Non-pigmented ciliary epithelial cell (primary cell): ENCODE measurements at regions not wholly inside any gene's neighbourhood (a gene's known extent, or its start where the extent isn't known, plus 50 kb on each side); places are given as distances from the start of the nearest gene placed in this dataset.

Experiments used
- DNase-seq: peaks from one replicate; pipeline ENCODE4 v3.0.0-alpha.2; 2010; ENCODE audit warnings: low read depth

- DNase-seq = peak; percentile 87
Observed at GRCh38 chr3:194769020-194769643, 83.4 kb downstream of the FAM43A start.

- DNase-seq = no peak
Observed at GRCh38 chr3:194772241-194773000, 86.7 kb downstream of the FAM43A start.

- DNase-seq = no peak
Observed at GRCh38 chr3:194773216-194773615, 87.5 kb downstream of the FAM43A start.

- DNase-seq = no peak
Observed at GRCh38 chr3:194773771-194774455, 88.2 kb downstream of the FAM43A start.

- DNase-seq = no peak
Observed at GRCh38 chr3:194775266-194775665, 89.6 kb downstream of the FAM43A start.

GRCh38 chr3:194775731-194776130, 90.0 kb downstream of the FAM43A start:
- DNase-seq = no peak

GRCh38 chr3:194777729-194778128, 92.0 kb downstream of the FAM43A start:
- DNase-seq = no peak

- DNase-seq = no peak
Observed at GRCh38 chr3:194779729-194780224, 94.1 kb downstream of the FAM43A start.

GRCh38 chr3:194780706-194781105, 95.0 kb downstream of the FAM43A start:
- no peak for DNase-seq

- no peak for DNase-seq
Observed at GRCh38 chr3:194781617-194782016, 95.9 kb downstream of the FAM43A start.

- DNase-seq = peak; percentile 30
Observed at GRCh38 chr3:194782698-194783404, 97.2 kb downstream of the FAM43A start.

- no peak for DNase-seq
Observed at GRCh38 chr3:194784361-194784760, 98.7 kb downstream of the FAM43A start.

- DNase-seq = no peak
Observed at GRCh38 chr3:194785315-194785714, 99.6 kb downstream of the FAM43A start.

- no peak for DNase-seq
Observed at GRCh38 chr3:194787072-194787471, 101.4 kb downstream of the FAM43A start.

- no peak for DNase-seq
Observed at GRCh38 chr3:194787650-194788049, 102.0 kb downstream of the FAM43A start.

- no peak for DNase-seq
Observed at GRCh38 chr3:194792368-194792767, 106.7 kb downstream of the FAM43A start.

GRCh38 chr3:194797555-194798250, 112.0 kb downstream of the FAM43A start:
- no peak for DNase-seq

GRCh38 chr3:194798486-194798885, 112.8 kb downstream of the FAM43A start:
- no peak for DNase-seq

- DNase-seq = no peak
Observed at GRCh38 chr3:194800002-194800401, 114.3 kb downstream of the FAM43A start.

- DNase-seq = no peak
Observed at GRCh38 chr3:194801461-194802432, 116.1 kb downstream of the FAM43A start.
